ENCODE measurements at regions not wholly inside any gene's neighbourhood (a gene's known extent, or its start where the extent isn't known, plus 50 kb on each side); places are given as distances from the start of the nearest gene placed in this dataset.

- no peak for DNase-seq (ENCODE audit: low read depth)
Measured at GRCh38 chr11:128328955-128329551, 258.3 kb downstream of the ETS1 start.

GRCh38 chr11:128327274-128327673 is 260.1 kb downstream of the ETS1 start:
- no peak for DNase-seq (ENCODE audit: low read depth)

GRCh38 chr11:128326791-128327190 is 260.6 kb downstream of the ETS1 start:
- no peak for DNase-seq (ENCODE audit: low read depth)

GRCh38 chr11:128324531-128325141 is 262.7 kb downstream of the ETS1 start:
- DNase-seq (ENCODE audit: low read depth) = peak; percentile 77

- no peak for DNase-seq (ENCODE audit: low read depth)
Measured at GRCh38 chr11:128324051-128324481, 263.3 kb downstream of the ETS1 start.

GRCh38 chr11:128323381-128323780 is 264.0 kb downstream of the ETS1 start:
- no peak for DNase-seq (ENCODE audit: low read depth)

- DNase-seq (ENCODE audit: low read depth) = peak; percentile 69
Measured at GRCh38 chr11:128318856-128319474, 268.4 kb downstream of the ETS1 start.

GRCh38 chr11:128316541-128317227 is 270.7 kb downstream of the ETS1 start:
- no peak for DNase-seq (ENCODE audit: low read depth)

GRCh38 chr11:128315933-128316332 is 271.4 kb downstream of the ETS1 start:
- no peak for DNase-seq (ENCODE audit: low read depth)

- DNase-seq (ENCODE audit: low read depth) = no peak
Measured at GRCh38 chr11:128313931-128314330, 273.4 kb downstream of the ETS1 start.

GRCh38 chr11:128311742-128312719 is 275.3 kb downstream of the ETS1 start:
- no peak for DNase-seq (ENCODE audit: low read depth)

GRCh38 chr11:128310676-128311445 is 276.5 kb downstream of the ETS1 start:
- DNase-seq (ENCODE audit: low read depth) = no peak

GRCh38 chr11:128310005-128310404 is 277.4 kb downstream of the ETS1 start:
- DNase-seq (ENCODE audit: low read depth) = no peak

GRCh38 chr11:128308794-128309193 is 278.6 kb downstream of the ETS1 start:
- no peak for DNase-seq (ENCODE audit: low read depth)

GRCh38 chr11:128305588-128305987 is 281.8 kb downstream of the ETS1 start:
- DNase-seq (ENCODE audit: low read depth) = no peak

- no peak for DNase-seq (ENCODE audit: low read depth)
Measured at GRCh38 chr11:128304666-128305485, 282.5 kb downstream of the ETS1 start.

- DNase-seq (ENCODE audit: low read depth) = no peak
Measured at GRCh38 chr11:128304116-128304515, 283.2 kb downstream of the ETS1 start.

GRCh38 chr11:128303383-128303782 is 284.0 kb downstream of the ETS1 start:
- DNase-seq (ENCODE audit: low read depth) = no peak

- peak; percentile 51 for DNase-seq (ENCODE audit: low read depth)
Measured at GRCh38 chr11:128302425-128303186, 284.8 kb downstream of the ETS1 start.

Measured in activated gamma-delta T cell treated with anti-CD3 and anti-CD28 coated beads, Interleukin-2, amount 50 U/mL, for 16 hours (primary cell).